ENCODE measurements at regions not wholly inside any gene's neighbourhood (a gene's known extent, or its start where the extent isn't known, plus 50 kb on each side); places are given as distances from the start of the nearest gene placed in this dataset.

- peaks cover 13 to 15% of the 10 kb centered on the region in 2 donors for H3K4me1 ChIP-seq (ENCODE audit: control insufficient read depth in 1 of 2, insufficient read depth in 2 of 2, low read length in 2 of 2)
- no peaks in the 10 kb centered on the region for H3K36me3 ChIP-seq (replicated peaks in 1 of 2; ENCODE audit: control insufficient read depth in 1 of 2, insufficient read depth in 2 of 2, low read length in 2 of 2)
- H2AFZ ChIP-seq (ENCODE audit: insufficient read depth, low read depth, low read length, poor library complexity, severe bottlenecking): no peak overlapping the region
- no peaks in the 10 kb centered on the region for H3K9me3 ChIP-seq (replicated peaks in 1 of 2; ENCODE audit: control insufficient read depth in 1 of 2, insufficient read depth in 1 of 2, low read length in 2 of 2)
- H3K4me2 ChIP-seq (replicated peaks; ENCODE audit: extremely low read depth, low read length, poor library complexity, severe bottlenecking): no peak overlapping the region
- no peak for TF ChIP-seq CTCF (IDR thresholded peaks at IDR 0.05)
- H3K4me3 ChIP-seq (replicated peaks in 1 of 3; ENCODE audit: low read depth in 2 of 3, low read length in 3 of 3): no peak overlapping the region
- Mint-ChIP-seq H3K27me3 (ENCODE audit: low read depth in 3 of 3) (peaks cover 0 to 2% (median 0%) of the 10 kb centered on the region in 3 donors), H3K4me3 (no peak overlapping the region), H3K4me1 (peaks cover 13% of the 10 kb centered on the region), H3K9me3 (peaks cover 0 to 3% (median 0%) of the 10 kb centered on the region in 7 donors), H3K27ac (no peak overlapping the region), H3K36me3 (no peaks in the 10 kb centered on the region)
- H3K27me3 ChIP-seq (ENCODE audit: control insufficient read depth in 2 of 2, insufficient read depth in 2 of 2, low read length in 2 of 2): no peaks in the 10 kb centered on the region
- H4K20me1 ChIP-seq (ENCODE audit: insufficient read depth, low read length): no peaks in the 10 kb centered on the region
- intact Hi-C loops (cut with micrococcal nuclease): no loop called here
- DNase-seq: no peak
- WGBS (ENCODE audit: insufficient coverage): 100% methylated on average over 2 of the region's 3 CpGs
- H3K9ac ChIP-seq (ENCODE audit: insufficient read depth, low read length, poor library complexity, severe bottlenecking): no peak overlapping the region
- H3K27ac ChIP-seq (ENCODE audit: low read depth in 1 of 2, low read length in 2 of 2): no peak overlapping the region
- H3K79me2 ChIP-seq (ENCODE audit: insufficient read depth, low read length): no peaks in the 10 kb centered on the region
These were observed 101.2 kb upstream of the SLC4A7 start for GRCh38 chr3:27585429-27585828.

GRCh38 chr3:27584874-27585273, 100.7 kb upstream of the SLC4A7 start:
- Histone ChIP-seq H4K20me1 (ENCODE audit: insufficient read depth, low read length) (no peaks in the 10 kb centered on the region), H3K27ac (ENCODE audit: low read depth in 1 of 2, low read length in 2 of 2) (no peak overlapping the region), H2AFZ (ENCODE audit: insufficient read depth, low read depth, low read length, poor library complexity, severe bottlenecking) (no peak overlapping the region), H3K79me2 (ENCODE audit: insufficient read depth, low read length) (no peaks in the 10 kb centered on the region), H3K4me3 (replicated peaks in 1 of 3; ENCODE audit: low read depth in 2 of 3, low read length in 3 of 3) (no peak overlapping the region), H3K9ac (ENCODE audit: insufficient read depth, low read length, poor library complexity, severe bottlenecking) (no peak overlapping the region), H3K4me1 (ENCODE audit: control insufficient read depth in 1 of 2, insufficient read depth in 2 of 2, low read length in 2 of 2) (peaks cover 8 to 9% of the 10 kb centered on the region in 2 donors), H3K4me2 (replicated peaks; ENCODE audit: extremely low read depth, low read length, poor library complexity, severe bottlenecking) (no peak overlapping the region), H3K27me3 (ENCODE audit: control insufficient read depth in 2 of 2, insufficient read depth in 2 of 2, low read length in 2 of 2) (no peaks in the 10 kb centered on the region), H3K36me3 (replicated peaks in 1 of 2; ENCODE audit: control insufficient read depth in 1 of 2, insufficient read depth in 2 of 2, low read length in 2 of 2) (no peaks in the 10 kb centered on the region), H3K9me3 (replicated peaks in 1 of 2; ENCODE audit: control insufficient read depth in 1 of 2, insufficient read depth in 1 of 2, low read length in 2 of 2) (no peaks in the 10 kb centered on the region)
- Mint-ChIP-seq H3K4me1 (peaks cover 8% of the 10 kb centered on the region), H3K27ac (no peak overlapping the region), H3K27me3 (ENCODE audit: low read depth in 3 of 3) (peaks cover 0 to 1% (median 0%) of the 10 kb centered on the region in 3 donors), H3K36me3 (no peaks in the 10 kb centered on the region), H3K4me3 (no peak overlapping the region), H3K9me3 (peaks cover 0 to 3% (median 0%) of the 10 kb centered on the region in 7 donors)
- no peak for DNase-seq
- no peak for TF ChIP-seq CTCF (IDR thresholded peaks at IDR 0.05)
- intact Hi-C loops (cut with micrococcal nuclease): no loop called here
- WGBS (ENCODE audit: insufficient coverage): 100% methylated on average over 1 of the region's 2 CpGs
